ENCODE measurements at regions not wholly inside any gene's neighbourhood (a gene's known extent, or its start where the extent isn't known, plus 50 kb on each side); places are given as distances from the start of the nearest gene placed in this dataset.

DNA sequence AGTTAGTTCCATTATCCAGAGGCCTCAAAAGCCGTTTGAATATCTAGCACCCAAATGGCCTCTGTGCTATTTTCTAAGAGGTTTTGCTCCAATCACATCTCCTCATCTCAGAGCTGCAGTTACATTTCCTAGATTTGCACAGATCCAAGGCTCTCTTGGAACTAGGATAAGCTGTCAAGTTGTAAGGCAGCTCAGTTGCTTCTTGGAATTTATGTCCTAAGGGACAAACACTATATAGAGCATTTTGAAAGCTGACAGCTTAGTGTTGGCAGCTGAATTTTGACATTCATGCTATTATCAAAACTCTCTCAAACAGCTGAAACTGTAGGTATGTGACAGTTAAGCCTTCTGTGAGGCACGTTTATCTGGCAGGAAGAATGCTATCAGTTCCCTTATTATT, 97.0 kb downstream of the MACIR start:
- H4K20me1 ChIP-seq (ENCODE audit: insufficient read depth, low read length), result no peaks in the 10 kb centered on the region
- no peaks in the 10 kb centered on the region for H3K36me3 ChIP-seq (ENCODE audit: control insufficient read depth, insufficient read depth, low read length)
- H3K4me1 ChIP-seq (ENCODE audit: control insufficient read depth, insufficient read depth, low read length), result no peaks in the 10 kb centered on the region
- no TSS peak for BruUV-seq (replicated peaks)
- no peak overlapping the region for H2BK5ac ChIP-seq (ENCODE audit: low read depth, low read length, poor library complexity, severe bottlenecking)
- WGBS, 2 experiments (ENCODE audit: extremely low coverage in 2 of 2, insufficient read length in 1 of 2), result 0% methylated on average over 1 of the region's 2 CpGs; no CpG with 5 or more reads in 1 of the 2 experiments
- no peak overlapping the region for H3K23ac ChIP-seq (ENCODE audit: low read depth, low read length)
- no peaks in the 10 kb centered on the region for H3K9me1 ChIP-seq (ENCODE audit: insufficient read depth, low read length)
- no peak overlapping the region for H3K27ac ChIP-seq (ENCODE audit: insufficient read depth, low read length)
- H3K9me3 ChIP-seq (ENCODE audit: control insufficient read depth, insufficient read depth, low read length), result no peaks in the 10 kb centered on the region
- no peak overlapping the region for H3K4ac ChIP-seq (ENCODE audit: low read depth, low read length)
- ChIA-PET POLR2A (ENCODE audit: unreplicated experiment) (interaction anchor here (0.7 kb wide), 1 partner anchor 73 kb away, joined by 7 read pairs; no protein-coding TSS in a partner anchor), CTCF (no interaction called here)
- no peak for DNase-seq
- no peak overlapping the region for H2AK5ac ChIP-seq (ENCODE audit: low read depth, low read length)
- ATAC-seq (ENCODE audit: low read depth), result no peak
- H2AK9ac ChIP-seq (replicated peaks; ENCODE audit: low read depth, low read length, poor library complexity), result no peak overlapping the region
- H4K91ac ChIP-seq (ENCODE audit: insufficient read depth, low read depth, low read length), result no peak overlapping the region
- dilution Hi-C loops (cut with HindIII; ENCODE audit: low sequenced_read_pairs, unreplicated experiment) (no loop called here), intact Hi-C loops (cut with micrococcal nuclease) (no loop called here), in situ Hi-C loops (cut with MboI; ENCODE audit: low sequenced_read_pairs) (no loop called here)
- H2BK15ac ChIP-seq (ENCODE audit: low read depth, low read length), result no peak overlapping the region
- no peak overlapping the region for H4K5ac ChIP-seq (ENCODE audit: low read depth, low read length)
- no peaks in the 10 kb centered on the region for H3K79me1 ChIP-seq (ENCODE audit: low read depth in 1 of 2, low read length in 2 of 2)
- no peak overlapping the region for H2BK20ac ChIP-seq (ENCODE audit: low read depth, low read length)
- H3K4me2 ChIP-seq (ENCODE audit: low read depth, low read length), result no peak overlapping the region
- no peak overlapping the region for H3K14ac ChIP-seq (replicated peaks; ENCODE audit: low read depth, low read length)
- no peak overlapping the region for H3K4me3 ChIP-seq (ENCODE audit: insufficient read depth, low read depth, low read length)
- H3K9ac ChIP-seq (ENCODE audit: low read depth, low read length), result no peak overlapping the region
- H2BK120ac ChIP-seq (ENCODE audit: low read depth, low read length), result no peak overlapping the region
- H2AFZ ChIP-seq (replicated peaks; ENCODE audit: low read length, poor library complexity), result no peak overlapping the region
- H4K8ac ChIP-seq (ENCODE audit: low read depth in 2 of 2, low read length in 2 of 2), result no peak overlapping the region
- no peak overlapping the region for H3K18ac ChIP-seq (ENCODE audit: low read depth, low read length)
- H3K56ac ChIP-seq (ENCODE audit: extremely low read depth, insufficient read depth, low read length), result no peak overlapping the region
- TF ChIP-seq CHD1 (IDR thresholded peaks at IDR 0.05; ENCODE audit: low read depth, low read length), result no peak
- TF ChIP-seq CEBPB (IDR thresholded peaks at IDR 0.05; ENCODE audit: low read depth, low read length), result no peak
- no peaks in the 10 kb centered on the region for H3K27me3 ChIP-seq (ENCODE audit: control insufficient read depth, insufficient read depth, low read length)
